Effector memory CD8-positive, alpha-beta T cell (primary cell): ENCODE measurements at regions not wholly inside any gene's neighbourhood (a gene's known extent, or its start where the extent isn't known, plus 50 kb on each side); places are given as distances from the start of the nearest gene placed in this dataset.

Experiments used
- ATAC-seq: fragments of 150-1000 bp; cut with Tn5 transposase; replicated peaks from 2 replicates; pipeline ENCODE4 v1.10.0; 2021; ENCODE audit warnings: mild to moderate bottlenecking, moderate library complexity
- DNase-seq, 3 experiments: peaks; one replicate each; pipeline ENCODE4 v3.0.0; 2021
- H3K27ac Mint-ChIP-seq, 2 donors: one replicate each; pipeline ENCODE4 v1.8.0; 2022; ENCODE audit warnings: mild to moderate bottlenecking in 2 of 2, mixed read lengths in 2 of 2, moderate library complexity in 2 of 2
- H3K27me3 Mint-ChIP-seq, 2 donors: one replicate each; pipeline ENCODE4 v1.8.0; 2022; ENCODE audit warnings: mixed read lengths in 2 of 2
- H3K36me3 Mint-ChIP-seq: one replicate; pipeline ENCODE4 v1.8.0; 2022; ENCODE audit warnings: mild to moderate bottlenecking, moderate library complexity, mixed read lengths; ENCODE audit not compliant: insufficient read depth
- H3K4me1 Mint-ChIP-seq, 2 donors: one replicate each; pipeline ENCODE4 v1.8.0; 2022; ENCODE audit warnings: low read depth in 2 of 2, mixed read lengths in 2 of 2
- H3K4me3 Mint-ChIP-seq, 2 donors: one replicate each; pipeline ENCODE4 v1.8.0; 2022; ENCODE audit warnings: mild to moderate bottlenecking in 2 of 2, mixed read lengths in 2 of 2, moderate library complexity in 2 of 2
- H3K9me3 Mint-ChIP-seq, 2 donors: one replicate each; pipeline ENCODE4 v1.8.0; 2022; ENCODE audit warnings: mixed read lengths in 2 of 2

- DNase-seq (no peak), ATAC-seq (no peak)
- Mint-ChIP-seq H3K27me3 (no peaks in the 10 kb centered on the region), H3K4me3 (no peak overlapping the region), H3K36me3 (no peaks in the 10 kb centered on the region), H3K4me1 (no peaks in the 10 kb centered on the region), H3K9me3 (no peaks in the 10 kb centered on the region), H3K27ac (no peak overlapping the region)
These were observed 61.7 kb upstream of the EYA4 start for GRCh38 chr6:133179481-133179880.

- Mint-ChIP-seq H3K4me3 (no peak overlapping the region), H3K36me3 (no peaks in the 10 kb centered on the region), H3K9me3 (no peaks in the 10 kb centered on the region), H3K27me3 (no peaks in the 10 kb centered on the region), H3K4me1 (no peaks in the 10 kb centered on the region), H3K27ac (no peak overlapping the region)
- ATAC-seq (no peak), DNase-seq (no peak)
These were observed 57.5 kb upstream of the EYA4 start for GRCh38 chr6:133183691-133184090.

- Mint-ChIP-seq H3K36me3 (no peaks in the 10 kb centered on the region), H3K9me3 (no peaks in the 10 kb centered on the region), H3K4me3 (no peak overlapping the region), H3K27me3 (no peaks in the 10 kb centered on the region), H3K4me1 (no peaks in the 10 kb centered on the region), H3K27ac (no peak overlapping the region)
- DNase-seq (no peak), ATAC-seq (no peak)
These were observed 56.3 kb upstream of the EYA4 start for GRCh38 chr6:133184798-133185372.

GRCh38 chr6:133185731-133186130 lies 55.4 kb upstream of the EYA4 start:
- H3K36me3 Mint-ChIP-seq = no peaks in the 10 kb centered on the region
- H3K27me3 Mint-ChIP-seq = no peaks in the 10 kb centered on the region
- no peaks in the 10 kb centered on the region for H3K4me1 Mint-ChIP-seq
- no peaks in the 10 kb centered on the region for H3K9me3 Mint-ChIP-seq
- ATAC-seq = no peak
- no peak for DNase-seq
- H3K27ac Mint-ChIP-seq = no peak overlapping the region
- H3K4me3 Mint-ChIP-seq = no peak overlapping the region

GRCh38 chr6:133187114-133187513 lies 54.0 kb upstream of the EYA4 start:
- Mint-ChIP-seq H3K27me3 (no peaks in the 10 kb centered on the region), H3K4me3 (no peak overlapping the region), H3K4me1 (no peaks in the 10 kb centered on the region), H3K27ac (no peak overlapping the region), H3K9me3 (no peaks in the 10 kb centered on the region), H3K36me3 (no peaks in the 10 kb centered on the region)
- DNase-seq (no peak), ATAC-seq (no peak)

- ATAC-seq (no peak), DNase-seq (no peak)
- H3K36me3 Mint-ChIP-seq = no peaks in the 10 kb centered on the region
- peaks cover 0 to 1% of the 10 kb centered on the region in 2 donors for H3K9me3 Mint-ChIP-seq
- H3K27ac Mint-ChIP-seq = no peak overlapping the region
- H3K4me1 Mint-ChIP-seq = no peaks in the 10 kb centered on the region
- H3K27me3 Mint-ChIP-seq = no peaks in the 10 kb centered on the region
- no peak overlapping the region for H3K4me3 Mint-ChIP-seq
These were observed 53.3 kb upstream of the EYA4 start for GRCh38 chr6:133187657-133188453.

GRCh38 chr6:133190912-133191311 lies 50.2 kb upstream of the EYA4 start:
- Mint-ChIP-seq H3K4me3 (no peak overlapping the region), H3K27ac (no peak overlapping the region), H3K27me3 (no peaks in the 10 kb centered on the region), H3K36me3 (no peaks in the 10 kb centered on the region), H3K9me3 (peaks cover 0 to 1% of the 10 kb centered on the region in 2 donors), H3K4me1 (no peaks in the 10 kb centered on the region)
- DNase-seq (no peak), ATAC-seq (no peak)

- ATAC-seq = no peak
These were observed 49.8 kb upstream of the EYA4 start for GRCh38 chr6:133191323-133191722.

More at GRCh38 chr6:133191323-133191722, 49.8 kb upstream of the EYA4 start:
- Mint-ChIP-seq H3K4me3 (no peak overlapping the region), H3K36me3 (no peaks in the 10 kb centered on the region), H3K4me1 (no peaks in the 10 kb centered on the region), H3K9me3 (peaks cover 0 to 1% of the 10 kb centered on the region in 2 donors), H3K27me3 (no peaks in the 10 kb centered on the region), H3K27ac (no peak overlapping the region)
- no peak for DNase-seq
